Keratinocyte (primary cell): ENCODE measurements at regions not wholly inside any gene's neighbourhood (a gene's known extent, or its start where the extent isn't known, plus 50 kb on each side); places are given as distances from the start of the nearest gene placed in this dataset.

Source experiments
- CTCF ChIP-seq, 3 experiments: IDR thresholded peaks in 1 of 3; conservative IDR thresholded peaks in 1 of 3; optimal IDR thresholded peaks in 1 of 3; 2 replicates in 2 of 3; 3 replicates in 1 of 3; pipeline versions ENCODE3 to v1.5.1; 2011; ENCODE audit warnings: low read length in 3 of 3, mild to moderate bottlenecking in 3 of 3, moderate library complexity in 2 of 3, control low read depth in 1 of 3, inconsistent platforms in 1 of 3; ENCODE audit not compliant: insufficient read depth in 2 of 3; ENCODE audit errors: extremely low read depth in 1 of 3
- EZH2 ChIP-seq: IDR thresholded peaks from one replicate; pipeline ENCODE4 v1.6.1; 2012; ENCODE audit warnings: inconsistent platforms, mild to moderate bottlenecking, low read length, moderate library complexity

DNA sequence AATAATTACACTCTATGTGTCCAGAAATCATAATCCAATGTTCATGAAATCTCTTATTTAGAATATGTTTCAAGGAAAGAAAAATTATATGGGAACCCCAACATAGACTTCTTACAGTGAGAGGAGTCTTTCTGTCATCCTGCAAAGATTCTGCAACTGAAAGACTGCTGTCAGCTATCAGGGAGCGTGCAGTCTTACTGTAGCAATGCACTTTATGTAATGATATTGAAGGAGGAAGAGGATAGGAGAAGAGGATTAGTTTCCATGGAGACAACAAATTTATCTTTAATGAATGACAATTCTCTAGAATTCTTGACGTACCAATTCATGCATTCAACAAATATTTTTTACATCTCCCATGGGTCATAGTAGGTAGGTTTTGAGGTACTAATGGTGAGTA is 61.3 kb upstream of the MYT1L start:
- TF ChIP-seq CTCF (optimal IDR thresholded peaks at IDR 0.05 in 1 of 3, IDR thresholded peaks at IDR 0.05 in 1 of 3, conservative IDR thresholded peaks at IDR 0.05 in 1 of 3; ENCODE audit: extremely low read depth in 1 of 3, insufficient read depth in 2 of 3, low read length in 3 of 3) (no peak), EZH2 (no peak)
